ENCODE measurements at regions not wholly inside any gene's neighbourhood (a gene's known extent, or its start where the extent isn't known, plus 50 kb on each side); places are given as distances from the start of the nearest gene placed in this dataset.
"Not testable (repeated sequence)": the region's sequence is repeated elsewhere in the genome, so short reads cannot be mapped to it uniquely, and the experiment has no call there.

- DNase-seq: not testable (repeated sequence)
Measured at GRCh38 chr6:60782698-60783464, 1503.1 kb downstream of the KHDRBS2 start.

- not testable (repeated sequence) for DNase-seq
Measured at GRCh38 chr6:60779591-60779990, 1506.4 kb downstream of the KHDRBS2 start.

- DNase-seq: not testable (repeated sequence)
Measured at GRCh38 chr6:60767791-60768499, 1518.1 kb downstream of the KHDRBS2 start.

GRCh38 chr6:60765331-60765730 lies 1520.7 kb downstream of the KHDRBS2 start:
- DNase-seq: not testable (repeated sequence)

- DNase-seq: not testable (repeated sequence)
Measured at GRCh38 chr6:60763464-60764080, 1522.5 kb downstream of the KHDRBS2 start.

- not testable (repeated sequence) for DNase-seq
Measured at GRCh38 chr6:60760928-60761327, 1525.1 kb downstream of the KHDRBS2 start.

- not testable (repeated sequence) for DNase-seq
Measured at GRCh38 chr6:60759149-60759825, 1526.7 kb downstream of the KHDRBS2 start.

- not testable (repeated sequence) for DNase-seq
Measured at GRCh38 chr6:60758725-60759124, 1527.3 kb downstream of the KHDRBS2 start.

GRCh38 chr6:60754879-60755278 lies 1531.1 kb downstream of the KHDRBS2 start:
- no peak for DNase-seq

- not testable (repeated sequence) for DNase-seq
Measured at GRCh38 chr6:60750353-60751081, 1535.5 kb downstream of the KHDRBS2 start.

GRCh38 chr6:60747765-60748556 lies 1538.1 kb downstream of the KHDRBS2 start:
- DNase-seq: not testable (repeated sequence)

GRCh38 chr6:60737764-60738425 lies 1548.1 kb downstream of the KHDRBS2 start:
- DNase-seq: not testable (repeated sequence)

- DNase-seq: not testable (repeated sequence)
Measured at GRCh38 chr6:60737315-60737714, 1548.7 kb downstream of the KHDRBS2 start.

- not testable (repeated sequence) for DNase-seq
Measured at GRCh38 chr6:60723935-60724334, 1562.1 kb downstream of the KHDRBS2 start.

- no peak for DNase-seq
Measured at GRCh38 chr6:60695232-60695631, 1590.8 kb downstream of the KHDRBS2 start.

GRCh38 chr6:60687085-60687484 lies 1598.9 kb downstream of the KHDRBS2 start:
- no peak for DNase-seq

- DNase-seq: no peak
Measured at GRCh38 chr6:60681806-60682205, 1604.2 kb downstream of the KHDRBS2 start.

- DNase-seq: no peak
Measured at GRCh38 chr6:60679175-60679574, 1606.8 kb downstream of the KHDRBS2 start.

- no peak for DNase-seq
Measured at GRCh38 chr6:60671369-60671768, 1614.7 kb downstream of the KHDRBS2 start.

GRCh38 chr6:60670036-60670435 lies 1616.0 kb downstream of the KHDRBS2 start:
- no peak for DNase-seq

GRCh38 chr6:60668428-60668827 lies 1617.6 kb downstream of the KHDRBS2 start:
- DNase-seq: no peak

Data from RPMI8226 (cell line).